Skin epidermis (tissue), 12 donors: ENCODE measurements at regions not wholly inside any gene's neighbourhood (a gene's known extent, or its start where the extent isn't known, plus 50 kb on each side); places are given as distances from the start of the nearest gene placed in this dataset.
A peak's percentile ranks its signal among the peaks of the same experiment; 100 is the strongest.

ENCODE experiments used
- H3K27ac ChIP-seq, 21 experiments: fragments of 200-600 bp; sonication (generic) in 11 of 21; one replicate each; pipeline ENCODE4 v1.5.0; 2020; ENCODE audit warnings: mild to moderate bottlenecking in 3 of 21, inconsistent platforms in 2 of 21, moderate library complexity in 2 of 21
- H3K4me3 ChIP-seq, 7 experiments: fragments of 200-600 bp; sonication (generic) in 2 of 7; one replicate each; pipeline ENCODE4 v1.5.0; 2020; ENCODE audit warnings: inconsistent platforms in 2 of 7, mild to moderate bottlenecking in 2 of 7, moderate library complexity in 1 of 7

DNA sequence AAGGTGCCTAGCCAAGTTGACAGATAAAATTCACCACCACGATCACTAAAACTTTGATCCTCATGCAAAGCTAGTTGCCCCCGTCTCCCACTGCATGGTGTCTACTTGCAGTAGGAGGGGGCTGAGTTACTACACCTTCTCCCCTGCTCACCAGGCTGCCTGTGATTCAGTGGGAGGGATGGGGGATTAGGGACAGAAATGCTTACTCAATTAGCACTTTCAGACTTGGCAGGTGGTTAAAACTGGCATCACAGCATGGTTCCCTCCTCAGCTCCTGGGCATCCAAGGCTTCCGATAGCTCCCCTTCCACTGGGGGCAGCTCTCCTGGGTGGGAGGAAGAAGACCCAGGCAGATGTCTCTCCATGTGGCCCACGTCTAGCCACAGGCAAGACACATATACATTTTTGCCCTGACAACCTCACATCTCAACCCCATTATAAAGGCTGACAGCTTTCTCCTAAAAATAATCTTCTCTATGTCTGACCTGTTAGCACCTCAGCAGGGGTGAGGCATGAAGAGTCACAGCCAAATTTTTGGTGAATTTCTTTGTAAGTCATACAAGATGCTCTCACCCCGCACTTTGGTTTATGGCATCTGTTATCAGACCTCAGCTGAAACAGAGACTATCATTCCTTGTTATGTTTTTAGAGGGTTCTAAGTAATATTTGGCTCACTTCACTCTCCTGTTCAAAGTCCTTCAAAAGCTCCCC lies 369.0 kb downstream of the SV2B start:
- Histone ChIP-seq H3K27ac (peak overlapping the region in 2 of 21 experiments; percentile 5 to 24), H3K4me3 (no peak overlapping the region)

DNA sequence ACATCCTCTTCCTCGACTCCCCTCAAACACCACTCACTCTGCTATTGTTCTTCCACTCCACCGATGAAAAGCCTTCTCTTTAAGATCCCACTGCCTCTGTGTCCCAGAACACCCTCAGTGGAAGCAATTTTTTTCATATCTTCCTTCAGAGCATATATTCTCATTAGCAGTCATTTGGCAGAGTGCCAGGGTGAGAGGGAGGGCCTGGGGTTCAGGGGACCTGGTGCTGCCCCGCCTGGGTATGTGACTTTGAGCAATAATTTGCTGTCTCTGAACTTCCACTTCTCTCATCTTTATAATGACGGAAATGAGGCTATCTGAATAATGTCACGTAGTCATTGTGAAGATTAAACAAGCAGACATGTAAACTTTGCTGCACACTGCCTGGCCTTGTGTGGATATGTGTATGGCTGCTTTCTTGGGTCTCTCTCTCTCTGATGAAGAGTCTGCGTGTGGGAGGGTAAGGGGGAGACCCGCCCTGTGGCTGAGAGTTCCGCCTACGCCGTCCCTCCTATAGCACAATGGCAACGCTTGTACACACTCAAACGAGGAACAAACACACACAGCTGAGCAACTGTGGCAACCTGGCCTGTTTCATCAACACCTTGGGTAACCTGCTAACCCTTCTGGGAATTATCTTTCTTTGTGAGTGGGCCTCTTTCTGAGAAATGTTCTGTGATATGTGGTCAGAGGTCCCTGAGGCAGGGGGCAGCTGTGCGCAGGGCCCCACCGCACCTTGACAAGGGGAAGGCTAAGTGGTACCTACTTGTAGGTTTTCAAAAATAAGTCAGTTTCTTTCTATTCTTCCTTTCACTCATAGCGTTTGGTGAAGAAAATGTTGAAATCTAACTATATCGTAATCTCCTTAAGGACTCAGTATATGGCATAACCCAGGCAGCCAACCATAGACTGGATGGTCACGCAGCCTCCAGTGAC lies 369.8 kb downstream of the SV2B start:
- peak overlapping the region in 2 of 21 experiments; percentile 5 to 24 for H3K27ac ChIP-seq
- no peak overlapping the region for H3K4me3 ChIP-seq

DNA sequence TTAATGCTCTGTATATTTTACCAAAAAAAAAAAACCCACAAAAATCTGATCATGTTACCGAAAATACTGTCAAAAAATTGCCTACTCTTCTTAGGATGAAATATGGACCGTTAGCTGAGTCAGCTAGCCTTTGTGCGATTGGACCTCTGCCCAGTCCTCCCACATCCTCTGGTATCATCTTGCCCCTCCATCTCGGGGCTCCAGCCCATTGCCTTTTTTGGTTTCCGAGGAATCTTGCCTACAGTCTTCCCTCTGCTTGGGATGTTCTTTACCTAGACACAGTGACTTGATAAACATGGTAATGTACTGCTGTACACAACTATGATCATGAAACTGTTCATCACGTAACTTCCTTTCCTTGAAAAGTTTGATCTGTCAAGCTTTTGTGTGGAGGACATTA lies 371.4 kb downstream of the SV2B start:
- Histone ChIP-seq H3K27ac (peak overlapping the region in 1 of 21 experiments; percentile 26), H3K4me3 (no peak overlapping the region)

DNA sequence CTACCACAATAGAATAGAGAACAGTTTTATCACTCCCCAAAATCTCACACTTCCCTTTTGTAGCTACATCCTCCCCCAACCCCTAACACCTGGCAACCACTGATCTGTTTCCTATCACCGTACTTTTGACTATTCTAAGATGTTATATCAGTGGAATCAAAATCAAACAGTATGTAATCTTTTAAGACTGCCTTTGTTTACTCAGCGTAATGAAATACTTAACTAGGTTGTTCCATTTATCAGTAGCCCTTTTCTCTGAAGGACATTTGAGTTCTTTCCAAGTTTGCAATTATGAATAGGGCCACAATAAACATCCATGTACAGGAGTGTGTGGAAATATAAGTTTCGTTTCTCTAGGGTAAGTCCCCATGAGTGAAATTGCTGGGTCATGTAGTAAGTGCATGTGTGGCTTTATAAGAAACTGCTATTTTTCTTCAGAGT lies 372.3 kb downstream of the SV2B start:
- H3K27ac ChIP-seq: no peak overlapping the region

DNA sequence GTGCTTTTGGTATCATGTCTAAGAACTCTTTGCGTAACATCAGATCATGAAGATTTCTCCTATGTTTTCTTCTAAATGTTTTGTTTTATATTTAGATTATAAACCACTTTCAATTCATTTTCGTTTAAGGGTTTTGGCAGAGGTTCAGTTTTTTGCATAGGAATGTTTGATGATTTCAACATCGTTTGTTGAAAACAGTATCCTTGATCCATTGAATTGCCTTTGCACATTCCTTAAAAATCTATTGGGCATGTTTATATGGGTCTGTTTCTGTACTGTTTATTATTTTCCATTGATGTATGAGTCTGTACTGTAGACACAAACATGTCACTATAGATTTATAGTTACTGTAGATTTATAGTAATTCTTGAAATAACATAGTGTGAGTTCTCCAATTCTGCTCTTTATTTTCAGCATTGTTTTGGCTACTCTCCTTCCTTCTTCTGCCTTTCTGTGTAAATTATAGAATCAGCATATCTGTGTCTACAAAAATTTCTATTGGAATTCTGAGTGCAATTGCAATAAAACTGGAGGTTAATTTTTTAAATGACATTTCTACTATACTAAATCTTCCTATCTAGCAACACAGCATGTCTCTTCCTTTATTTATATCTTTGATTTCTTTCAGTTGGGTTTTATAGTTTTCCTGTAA lies 374.0 kb downstream of the SV2B start:
- H3K27ac ChIP-seq: no peak overlapping the region
- H3K4me3 ChIP-seq: no peak overlapping the region

More for the DNA sequence above, 372.3 kb downstream of the SV2B start:
- no peak overlapping the region for H3K4me3 ChIP-seq

DNA sequence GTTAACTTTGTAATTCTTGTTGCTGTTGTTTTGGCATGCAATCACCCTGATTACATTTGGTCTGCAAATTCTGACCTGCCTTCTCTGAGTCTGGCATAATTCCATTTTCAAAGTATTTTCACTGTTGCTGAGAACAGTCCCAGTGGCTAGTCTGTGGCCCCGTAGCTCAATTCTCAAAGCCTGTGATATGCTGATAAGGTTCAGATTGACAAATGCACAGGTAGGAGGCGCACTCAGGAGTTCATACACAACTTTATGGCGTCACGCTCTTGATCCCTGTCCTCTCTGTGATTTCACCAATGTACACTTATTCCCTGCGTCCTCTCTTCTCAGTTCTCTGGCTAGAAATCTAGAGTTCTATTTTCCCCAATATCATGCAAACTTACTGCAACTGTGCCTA lies 376.6 kb upstream of the SLCO3A1 start:
- H3K4me3 ChIP-seq: no peak overlapping the region
- no peak overlapping the region for H3K27ac ChIP-seq

DNA sequence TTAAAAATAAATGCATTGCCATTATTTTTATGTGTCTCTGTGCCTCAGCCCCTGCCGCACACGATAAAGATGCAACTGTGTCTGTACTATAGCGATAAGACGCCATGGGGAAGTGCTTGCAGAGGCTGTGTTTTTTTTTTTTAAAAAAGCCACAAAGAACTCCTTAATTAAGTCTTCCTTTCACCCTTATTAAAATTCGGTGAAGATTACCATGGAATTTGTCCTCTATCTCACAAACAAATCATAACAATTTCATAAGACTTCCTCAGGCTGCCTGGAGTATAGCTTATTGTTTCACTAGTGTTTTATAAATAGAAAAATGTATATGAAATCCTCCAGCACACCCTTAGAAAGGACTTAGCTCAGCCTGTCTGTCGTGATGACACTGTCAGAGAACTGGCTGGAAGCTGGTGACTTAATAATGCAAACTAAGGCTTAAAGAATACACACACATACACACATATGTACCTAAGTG lies 374.8 kb upstream of the SLCO3A1 start:
- no peak overlapping the region for H3K4me3 ChIP-seq
- H3K27ac ChIP-seq: no peak overlapping the region

DNA sequence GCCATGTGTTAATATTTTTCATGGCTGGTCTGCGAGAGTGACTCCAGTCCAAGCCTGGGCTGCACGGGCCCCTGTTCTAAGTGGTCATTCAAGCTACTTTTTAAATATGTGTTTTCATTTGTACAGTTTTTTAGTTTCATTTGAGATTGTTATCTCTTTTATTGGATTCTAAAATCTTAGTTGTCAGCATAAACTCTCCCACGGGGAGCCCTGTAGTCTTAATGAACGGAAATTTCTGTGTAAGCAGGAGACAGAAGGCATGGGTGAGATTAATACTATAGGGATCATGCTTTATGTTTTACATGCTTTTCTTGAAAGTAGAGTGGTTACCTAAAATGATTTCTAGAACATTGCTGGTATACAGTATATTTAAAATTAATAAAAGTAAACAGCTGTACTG lies 373.1 kb upstream of the SLCO3A1 start:
- no peak overlapping the region for H3K27ac ChIP-seq

DNA sequence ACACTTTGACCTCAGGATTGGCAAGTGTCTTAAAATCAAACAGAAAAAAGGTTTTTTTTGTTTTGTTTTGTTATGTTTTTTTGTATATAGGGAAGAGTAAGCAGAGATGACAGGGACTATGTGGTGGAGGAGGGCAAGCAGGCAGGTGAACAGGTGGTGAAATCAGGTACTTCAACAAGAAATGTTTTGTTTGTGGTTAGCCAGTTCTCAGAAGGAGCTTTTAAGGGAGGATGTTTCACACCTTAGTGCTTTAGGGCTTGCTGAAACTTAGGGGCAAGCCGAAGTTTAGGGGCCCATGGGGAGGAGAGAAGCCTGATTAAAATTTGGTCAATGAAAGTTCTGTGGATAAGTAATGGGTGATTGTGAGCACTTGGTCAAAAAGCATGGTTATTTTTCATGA lies 370.7 kb upstream of the SLCO3A1 start:
- Histone ChIP-seq H3K4me3 (no peak overlapping the region), H3K27ac (no peak overlapping the region)

More for the DNA sequence above, 373.1 kb upstream of the SLCO3A1 start:
- no peak overlapping the region for H3K4me3 ChIP-seq

DNA sequence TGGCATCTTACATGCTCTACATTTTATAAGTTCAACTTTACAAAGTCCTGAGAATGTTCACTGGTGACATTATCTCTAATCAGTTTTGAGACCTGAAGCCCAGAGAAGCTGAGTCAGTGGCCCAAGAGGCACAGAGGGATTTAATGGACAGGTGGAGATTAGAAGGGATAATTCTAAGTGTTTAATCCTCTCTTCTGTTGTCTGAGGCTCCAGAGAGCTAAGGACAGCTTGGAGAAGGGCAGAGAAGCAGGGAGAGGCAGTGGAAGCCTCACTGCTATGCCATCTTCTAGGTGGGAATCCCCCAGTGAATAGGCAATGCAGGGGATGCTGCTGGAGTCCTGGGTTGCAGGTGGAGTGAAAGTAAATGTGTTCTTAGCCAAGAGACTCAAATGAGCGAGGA lies 369.4 kb upstream of the SLCO3A1 start:
- H3K27ac ChIP-seq: no peak overlapping the region
- no peak overlapping the region for H3K4me3 ChIP-seq

DNA sequence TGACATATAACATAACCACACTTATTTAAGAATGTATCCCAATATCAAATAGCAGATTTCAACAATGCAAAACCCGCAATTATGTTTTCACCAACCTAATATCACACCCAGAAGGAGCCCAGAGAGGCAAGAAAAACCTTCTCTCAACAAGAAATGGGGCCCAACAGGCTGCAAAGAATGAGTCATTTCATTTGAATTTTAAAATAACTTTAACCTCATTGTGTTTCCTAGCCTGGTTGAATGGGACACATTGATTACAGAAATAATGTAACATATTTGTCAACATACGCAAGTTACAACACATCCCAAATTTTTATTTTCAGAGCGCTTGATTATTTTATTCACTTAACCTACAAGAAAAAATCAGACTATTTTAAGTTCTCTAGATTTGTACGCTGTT lies 365.1 kb upstream of the SLCO3A1 start:
- no peak overlapping the region for H3K4me3 ChIP-seq
- no peak overlapping the region for H3K27ac ChIP-seq

DNA sequence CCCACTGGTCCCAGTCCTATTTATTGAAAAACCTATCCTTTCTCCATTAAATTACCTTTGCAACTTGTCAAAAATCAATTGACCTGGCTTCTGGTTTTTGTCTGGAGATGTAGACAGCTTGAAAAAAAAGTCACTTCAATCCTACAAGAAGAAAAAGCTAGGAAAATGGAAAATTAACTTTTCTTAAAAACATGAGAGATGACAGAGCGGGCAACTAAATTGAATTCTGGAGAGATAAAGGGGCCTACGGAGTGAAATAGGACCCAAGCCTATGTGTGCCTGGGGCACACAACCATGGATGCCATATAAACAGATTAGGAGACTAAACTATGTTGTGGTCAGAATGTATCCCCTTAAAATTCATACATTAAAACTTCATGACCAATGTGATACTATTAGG lies 363.3 kb upstream of the SLCO3A1 start:
- no peak overlapping the region for H3K27ac ChIP-seq

DNA sequence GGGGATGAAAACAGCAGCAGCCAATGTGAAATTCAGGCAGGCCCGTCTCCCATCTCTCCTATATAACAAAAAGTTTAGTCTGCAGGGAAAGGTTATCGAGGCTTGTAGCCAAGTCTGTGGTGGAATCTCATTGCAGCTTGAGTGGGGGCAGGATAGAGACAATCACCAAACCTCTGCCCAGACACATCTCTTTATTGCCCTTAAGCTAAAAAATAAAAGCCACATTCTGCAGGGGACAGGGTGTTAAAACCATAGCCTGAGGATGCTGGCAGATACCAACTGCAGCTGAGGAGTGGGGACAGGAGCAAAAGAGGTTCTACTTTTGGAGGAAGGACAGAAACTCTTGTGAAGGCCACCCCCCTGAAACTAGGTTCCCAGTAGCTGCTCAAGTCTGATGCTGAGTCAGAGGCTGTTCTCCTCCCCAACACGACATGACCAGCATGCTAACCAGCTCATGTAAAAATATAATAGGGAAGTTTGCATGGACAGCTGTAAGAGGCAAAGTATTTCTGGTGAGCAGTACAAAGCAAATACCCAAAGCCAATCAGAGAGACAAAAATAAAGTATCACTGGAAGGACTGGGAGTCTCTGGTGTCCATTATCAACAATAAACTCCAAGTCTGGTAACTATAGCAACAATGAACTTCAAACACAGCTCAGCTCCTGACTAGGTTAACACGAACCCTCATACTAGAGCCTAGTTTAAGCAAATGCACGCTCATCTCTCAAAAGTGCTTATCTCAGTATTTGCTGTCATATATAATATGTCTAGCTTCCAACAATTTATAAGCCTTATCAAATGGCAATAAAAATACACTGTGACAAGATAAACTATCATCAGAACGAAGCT lies 362.2 kb upstream of the SLCO3A1 start:
- no peak overlapping the region for H3K4me3 ChIP-seq

More for the DNA sequence above, 363.3 kb upstream of the SLCO3A1 start:
- no peak overlapping the region for H3K4me3 ChIP-seq

DNA sequence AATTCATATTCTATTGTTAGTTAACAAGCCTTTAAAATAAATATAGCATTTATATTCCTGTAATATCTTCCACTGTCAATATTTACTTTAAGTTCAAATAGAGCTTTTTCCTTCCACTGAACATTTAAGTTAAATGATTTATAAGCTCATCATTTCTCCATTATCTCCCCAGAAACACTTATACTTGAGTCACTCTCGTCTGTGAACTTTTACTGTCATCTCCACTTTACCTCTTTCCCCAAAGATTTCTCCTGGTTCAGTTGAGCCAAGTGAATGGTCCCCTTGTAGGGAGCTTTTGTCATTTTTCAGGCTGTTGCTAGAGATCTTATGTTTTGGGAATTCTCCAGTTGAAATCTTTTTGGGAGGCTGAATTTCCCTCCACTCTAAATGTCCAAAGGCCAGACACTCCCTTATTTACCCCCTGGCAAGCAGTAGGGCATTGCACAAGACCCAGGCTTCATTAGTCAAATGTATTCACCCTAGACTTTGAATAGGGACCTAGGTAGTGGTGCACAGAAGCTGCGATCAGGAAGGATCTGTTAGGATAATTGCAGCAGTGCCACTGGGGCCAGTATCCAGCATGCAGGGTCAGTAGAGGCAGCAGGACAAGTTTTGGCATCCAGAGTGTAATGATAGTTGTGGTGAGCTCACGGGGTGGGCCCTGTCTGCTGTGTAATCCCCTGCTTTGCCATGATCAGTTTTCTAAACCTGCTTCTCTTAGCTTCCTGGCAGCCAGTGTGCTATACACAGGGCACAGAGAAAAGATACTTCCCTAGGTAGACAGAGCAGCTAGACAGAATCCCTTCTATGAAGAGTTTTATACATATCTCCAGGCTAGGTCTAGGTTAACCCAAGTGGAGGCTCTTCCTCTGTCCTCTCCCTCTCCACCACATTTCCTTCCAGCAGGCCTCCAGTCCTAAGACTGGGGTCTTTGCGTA lies 356.5 kb upstream of the SLCO3A1 start:
- Histone ChIP-seq H3K27ac (no peak overlapping the region), H3K4me3 (no peak overlapping the region)

More for the DNA sequence above, 362.2 kb upstream of the SLCO3A1 start:
- no peak overlapping the region for H3K27ac ChIP-seq

DNA sequence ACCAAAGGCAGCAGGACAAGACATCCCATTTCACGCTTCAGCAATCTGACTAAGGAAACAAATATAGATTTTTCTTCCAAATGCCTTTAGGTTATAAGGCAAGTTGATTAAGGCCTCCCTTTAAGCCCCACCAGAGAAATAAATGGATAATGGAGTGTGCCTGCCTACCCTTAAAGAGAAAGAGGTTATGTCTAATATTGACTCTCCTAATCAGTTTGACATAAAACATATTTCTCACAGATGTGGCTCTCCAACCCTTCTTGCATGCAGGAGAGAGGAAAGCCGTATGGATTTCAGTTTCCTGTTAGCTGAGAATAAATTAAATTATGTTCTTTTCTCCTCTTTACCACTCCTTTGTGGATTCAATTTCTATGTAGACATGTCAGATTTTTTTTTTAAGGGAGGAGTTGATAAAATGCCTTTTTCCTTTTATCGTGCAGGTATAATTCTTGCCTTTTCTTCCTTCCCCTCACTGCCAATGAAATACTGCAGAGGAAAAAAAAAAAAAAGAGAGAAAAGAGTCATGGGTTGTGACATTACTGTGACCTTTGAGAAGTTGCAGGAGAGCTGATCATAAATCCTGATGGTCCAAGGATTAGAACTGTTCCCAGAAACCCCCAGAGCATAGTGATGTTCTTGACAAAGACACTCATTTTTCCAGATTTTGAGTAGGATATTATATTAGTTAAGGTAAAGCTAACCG lies 355.3 kb upstream of the SLCO3A1 start:
- Histone ChIP-seq H3K27ac (no peak overlapping the region), H3K4me3 (no peak overlapping the region)

DNA sequence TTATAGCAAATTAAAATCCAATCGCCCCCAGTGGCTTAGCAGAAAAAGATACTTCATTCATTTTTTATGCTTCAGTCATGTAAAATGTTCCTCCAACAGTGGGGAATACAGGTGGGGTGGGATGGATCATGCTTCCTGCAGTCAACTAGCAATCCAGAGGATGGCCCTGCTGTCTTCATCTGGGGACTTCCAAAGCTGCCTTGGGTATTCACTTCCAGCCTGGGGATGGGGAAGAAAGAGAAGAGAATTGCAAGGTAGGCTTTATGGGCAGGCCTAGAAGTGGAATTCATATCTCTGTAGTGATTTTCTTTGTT lies 354.8 kb upstream of the SLCO3A1 start:
- Histone ChIP-seq H3K4me3 (no peak overlapping the region), H3K27ac (no peak overlapping the region)

DNA sequence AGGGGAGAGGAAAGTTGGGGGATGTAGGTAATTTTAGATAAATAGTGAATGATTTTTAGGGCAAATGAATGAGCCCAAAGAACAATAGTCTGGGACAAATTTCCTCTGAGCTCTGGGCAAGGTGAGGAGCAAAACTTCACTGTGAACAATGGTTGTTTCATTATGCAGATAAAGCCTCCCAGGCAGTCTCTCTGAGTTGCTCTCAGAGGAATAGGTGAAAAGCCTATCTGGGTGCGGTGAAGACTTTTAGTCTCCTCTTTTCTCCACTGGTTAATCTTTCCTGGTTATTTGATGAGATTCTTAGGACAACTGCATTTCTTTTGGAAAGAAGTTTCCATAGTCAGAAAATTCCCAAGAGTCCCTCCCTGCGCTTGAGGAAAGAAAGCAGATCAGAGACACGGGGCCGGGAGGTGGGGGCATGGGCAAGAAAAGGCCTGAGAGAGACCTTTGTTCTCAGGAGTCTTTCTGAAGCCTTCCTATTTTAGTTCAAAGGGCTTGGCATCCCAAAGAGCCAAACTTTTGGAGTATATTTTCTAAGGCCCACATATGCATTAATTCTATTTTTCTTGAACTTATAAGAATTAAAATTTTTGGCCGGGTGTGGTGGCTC lies 353.6 kb upstream of the SLCO3A1 start:
- Histone ChIP-seq H3K4me3 (no peak overlapping the region), H3K27ac (no peak overlapping the region)
